ENCODE measurements at regions not wholly inside any gene's neighbourhood (a gene's known extent, or its start where the extent isn't known, plus 50 kb on each side); places are given as distances from the start of the nearest gene placed in this dataset.

DNA sequence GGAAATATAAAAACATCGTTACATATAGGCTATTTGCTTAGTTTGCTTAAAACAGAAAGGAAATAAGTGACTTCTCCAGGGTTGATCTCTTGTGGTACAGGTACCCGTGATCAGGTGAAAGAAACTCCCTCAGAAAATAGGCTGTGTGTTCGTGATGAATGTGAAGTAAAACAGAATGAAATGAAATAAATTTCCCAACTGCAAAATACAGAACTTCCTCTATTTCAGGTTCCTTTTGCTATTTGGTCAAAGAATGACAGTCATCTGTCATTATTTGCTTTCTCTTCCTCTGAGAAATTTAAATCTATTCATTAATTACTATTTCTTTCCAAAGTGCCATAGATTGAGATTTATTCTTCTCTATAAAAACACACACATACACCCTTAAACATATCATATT is 408.1 kb downstream of the FAM170A start:
- H3K27ac Mint-ChIP-seq (ENCODE audit: unreplicated experiment): no peak overlapping the region

GRCh38 chr5:120039111-120039510 is 409.8 kb downstream of the FAM170A start:
- no peaks in the 10 kb centered on the region for H3K9me3 Mint-ChIP-seq

More for the DNA sequence above, 408.1 kb downstream of the FAM170A start:
- H3K9me3 Mint-ChIP-seq: peaks cover 2% of the 10 kb centered on the region
- H3K36me3 Mint-ChIP-seq (ENCODE audit: low read depth): no peaks in the 10 kb centered on the region
- no peaks in the 10 kb centered on the region for H3K27me3 Mint-ChIP-seq (ENCODE audit: low read depth)
- no peak overlapping the region for H3K4me3 Mint-ChIP-seq
- TF ChIP-seq, protein P1, sequence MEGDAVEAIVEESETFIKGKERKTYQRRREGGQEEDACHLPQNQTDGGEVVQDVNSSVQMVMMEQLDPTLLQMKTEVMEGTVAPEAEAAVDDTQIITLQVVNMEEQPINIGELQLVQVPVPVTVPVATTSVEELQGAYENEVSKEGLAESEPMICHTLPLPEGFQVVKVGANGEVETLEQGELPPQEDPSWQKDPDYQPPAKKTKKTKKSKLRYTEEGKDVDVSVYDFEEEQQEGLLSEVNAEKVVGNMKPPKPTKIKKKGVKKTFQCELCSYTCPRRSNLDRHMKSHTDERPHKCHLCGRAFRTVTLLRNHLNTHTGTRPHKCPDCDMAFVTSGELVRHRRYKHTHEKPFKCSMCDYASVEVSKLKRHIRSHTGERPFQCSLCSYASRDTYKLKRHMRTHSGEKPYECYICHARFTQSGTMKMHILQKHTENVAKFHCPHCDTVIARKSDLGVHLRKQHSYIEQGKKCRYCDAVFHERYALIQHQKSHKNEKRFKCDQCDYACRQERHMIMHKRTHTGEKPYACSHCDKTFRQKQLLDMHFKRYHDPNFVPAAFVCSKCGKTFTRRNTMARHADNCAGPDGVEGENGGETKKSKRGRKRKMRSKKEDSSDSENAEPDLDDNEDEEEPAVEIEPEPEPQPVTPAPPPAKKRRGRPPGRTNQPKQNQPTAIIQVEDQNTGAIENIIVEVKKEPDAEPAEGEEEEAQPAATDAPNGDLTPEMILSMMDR (conservative IDR thresholded peaks at IDR 0.05): no peak
- no peak for DNase-seq (ENCODE audit: low read depth, low spot score)
- H3K4me1 Mint-ChIP-seq: no peaks in the 10 kb centered on the region

DNA sequence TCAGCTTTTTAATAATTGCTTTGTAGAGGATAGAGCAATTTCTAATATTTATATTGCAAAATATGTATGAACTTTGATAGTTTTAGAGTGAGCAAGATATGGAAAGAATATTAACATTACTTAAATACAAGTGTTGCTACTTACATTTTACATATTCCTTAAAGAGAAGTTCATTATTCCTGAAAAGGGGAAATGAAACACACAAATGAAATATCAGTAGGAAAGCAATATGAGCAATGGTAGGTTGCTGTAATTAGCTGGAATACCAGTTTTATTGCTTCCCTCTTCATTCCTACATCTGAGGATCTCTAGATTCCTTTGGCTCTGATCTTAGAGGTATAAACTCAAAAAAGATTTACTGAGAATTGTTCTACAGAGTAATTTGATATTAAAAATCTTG is 414.1 kb downstream of the FAM170A start:
- no peak for DNase-seq (ENCODE audit: low read depth, low spot score)
- Mint-ChIP-seq H3K27ac (ENCODE audit: unreplicated experiment) (no peak overlapping the region), H3K4me3 (no peak overlapping the region), H3K27me3 (ENCODE audit: low read depth) (no peaks in the 10 kb centered on the region), H3K36me3 (ENCODE audit: low read depth) (no peaks in the 10 kb centered on the region), H3K9me3 (no peaks in the 10 kb centered on the region), H3K4me1 (no peaks in the 10 kb centered on the region)
- TF ChIP-seq, protein P1 (conservative IDR thresholded peaks at IDR 0.05): no peak

More at GRCh38 chr5:120039111-120039510, 409.8 kb downstream of the FAM170A start:
- TF ChIP-seq, protein P1 (conservative IDR thresholded peaks at IDR 0.05): no peak
- no peaks in the 10 kb centered on the region for H3K36me3 Mint-ChIP-seq (ENCODE audit: low read depth)
- H3K27ac Mint-ChIP-seq (ENCODE audit: unreplicated experiment): no peak overlapping the region
- H3K27me3 Mint-ChIP-seq (ENCODE audit: low read depth): no peaks in the 10 kb centered on the region
- no peak for DNase-seq (ENCODE audit: low read depth, low spot score)
- H3K4me1 Mint-ChIP-seq: no peaks in the 10 kb centered on the region
- no peak overlapping the region for H3K4me3 Mint-ChIP-seq

- Mint-ChIP-seq H3K36me3 (ENCODE audit: low read depth) (no peaks in the 10 kb centered on the region), H3K27me3 (ENCODE audit: low read depth) (no peaks in the 10 kb centered on the region), H3K4me3 (no peak overlapping the region), H3K4me1 (no peaks in the 10 kb centered on the region), H3K9me3 (peaks cover 2% of the 10 kb centered on the region), H3K27ac (ENCODE audit: unreplicated experiment) (no peak overlapping the region)
- TF ChIP-seq, protein P1 (conservative IDR thresholded peaks at IDR 0.05): no peak
- DNase-seq (ENCODE audit: low read depth, low spot score): no peak
Observed at GRCh38 chr5:120052916-120053828, 410.9 kb upstream of the PRR16 start.

- H3K27ac Mint-ChIP-seq (ENCODE audit: unreplicated experiment): no peak overlapping the region
- TF ChIP-seq, protein P1 (conservative IDR thresholded peaks at IDR 0.05): no peak
- H3K9me3 Mint-ChIP-seq: peaks cover 2% of the 10 kb centered on the region
- no peaks in the 10 kb centered on the region for H3K27me3 Mint-ChIP-seq (ENCODE audit: low read depth)
- H3K4me3 Mint-ChIP-seq: no peak overlapping the region
- no peaks in the 10 kb centered on the region for H3K4me1 Mint-ChIP-seq
- no peaks in the 10 kb centered on the region for H3K36me3 Mint-ChIP-seq (ENCODE audit: low read depth)
- DNase-seq (ENCODE audit: low read depth, low spot score): no peak
Observed at GRCh38 chr5:120053841-120054240, 410.3 kb upstream of the PRR16 start.
